GM20000 (cell line): ENCODE measurements at regions not wholly inside any gene's neighbourhood (a gene's known extent, or its start where the extent isn't known, plus 50 kb on each side); places are given as distances from the start of the nearest gene placed in this dataset.

Experiments used
- DNase-seq: peaks from one replicate; pipeline ENCODE4 v3.0.0; 2012; ENCODE audit warnings: low spot score
- TF ChIP-seq, protein P1 (sequence below): IDR thresholded peaks from 2 replicates; pipeline ENCODE4 v1.5.1; 2012; ENCODE audit warnings: mild to moderate bottlenecking, control low read depth; ENCODE audit errors: extremely low read depth, missing control alignments

DNA sequence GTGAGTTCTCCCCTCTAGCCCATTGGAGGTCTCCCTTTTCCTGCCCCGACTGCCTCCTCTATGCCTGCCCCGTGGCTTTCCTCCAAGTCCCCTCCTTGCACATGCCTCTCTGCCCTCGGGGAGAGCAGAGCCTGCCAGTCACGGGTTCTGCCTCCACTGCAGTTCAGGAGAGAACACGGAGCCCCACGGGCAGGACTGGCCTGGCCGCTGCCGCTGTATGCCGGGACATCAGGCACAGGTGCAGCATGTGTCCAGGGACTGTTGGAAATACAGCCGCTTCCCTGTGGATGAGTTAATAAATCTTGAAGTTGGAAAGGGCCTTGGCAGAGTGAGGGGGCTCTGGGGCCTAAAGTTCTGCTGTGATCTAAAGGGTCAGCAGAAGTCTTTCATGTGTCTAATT lies 676.6 kb downstream of the MATN1 start:
- no peak for DNase-seq
- TF ChIP-seq, protein P1, sequence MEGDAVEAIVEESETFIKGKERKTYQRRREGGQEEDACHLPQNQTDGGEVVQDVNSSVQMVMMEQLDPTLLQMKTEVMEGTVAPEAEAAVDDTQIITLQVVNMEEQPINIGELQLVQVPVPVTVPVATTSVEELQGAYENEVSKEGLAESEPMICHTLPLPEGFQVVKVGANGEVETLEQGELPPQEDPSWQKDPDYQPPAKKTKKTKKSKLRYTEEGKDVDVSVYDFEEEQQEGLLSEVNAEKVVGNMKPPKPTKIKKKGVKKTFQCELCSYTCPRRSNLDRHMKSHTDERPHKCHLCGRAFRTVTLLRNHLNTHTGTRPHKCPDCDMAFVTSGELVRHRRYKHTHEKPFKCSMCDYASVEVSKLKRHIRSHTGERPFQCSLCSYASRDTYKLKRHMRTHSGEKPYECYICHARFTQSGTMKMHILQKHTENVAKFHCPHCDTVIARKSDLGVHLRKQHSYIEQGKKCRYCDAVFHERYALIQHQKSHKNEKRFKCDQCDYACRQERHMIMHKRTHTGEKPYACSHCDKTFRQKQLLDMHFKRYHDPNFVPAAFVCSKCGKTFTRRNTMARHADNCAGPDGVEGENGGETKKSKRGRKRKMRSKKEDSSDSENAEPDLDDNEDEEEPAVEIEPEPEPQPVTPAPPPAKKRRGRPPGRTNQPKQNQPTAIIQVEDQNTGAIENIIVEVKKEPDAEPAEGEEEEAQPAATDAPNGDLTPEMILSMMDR: no peak

DNA sequence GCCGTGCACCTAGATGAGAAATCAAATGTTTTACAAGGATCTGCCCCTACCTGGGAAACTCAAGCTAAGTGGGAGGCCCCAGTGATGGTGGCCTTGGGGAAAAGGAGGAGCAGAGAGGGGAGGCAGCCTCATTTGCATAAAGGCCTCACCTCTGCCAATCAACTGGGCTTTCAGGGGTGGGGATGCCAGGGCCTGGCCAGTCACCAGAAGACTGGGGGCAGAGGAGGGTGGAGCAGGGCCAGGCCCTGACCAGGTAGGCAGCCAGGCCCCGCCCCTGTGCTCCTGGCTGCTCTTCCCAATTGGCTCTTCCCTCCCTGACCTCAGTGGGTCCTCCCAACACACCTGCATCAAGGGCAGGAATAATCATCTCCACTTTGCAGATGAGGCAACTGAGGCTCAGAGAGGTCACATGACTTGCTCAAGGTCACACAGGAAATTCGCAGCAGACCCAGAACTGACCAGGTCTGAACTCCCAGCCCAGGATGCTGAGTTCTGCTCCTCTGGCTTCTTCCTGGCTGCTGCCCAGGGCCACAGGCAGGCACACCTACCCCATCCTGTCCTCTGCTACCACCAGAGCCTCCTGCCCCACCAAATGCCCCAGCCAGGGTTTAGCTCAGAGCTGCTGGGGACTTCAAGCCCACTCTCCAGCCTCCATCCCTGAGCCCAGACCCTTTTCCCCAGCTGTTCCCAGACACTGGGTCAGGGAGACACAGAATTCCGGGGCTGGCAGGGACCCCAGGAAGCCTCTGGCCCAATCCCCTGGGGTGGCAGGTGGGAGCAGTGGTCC lies 677.9 kb downstream of the MATN1 start:
- no peak for DNase-seq
- TF ChIP-seq, protein P1: no peak

DNA sequence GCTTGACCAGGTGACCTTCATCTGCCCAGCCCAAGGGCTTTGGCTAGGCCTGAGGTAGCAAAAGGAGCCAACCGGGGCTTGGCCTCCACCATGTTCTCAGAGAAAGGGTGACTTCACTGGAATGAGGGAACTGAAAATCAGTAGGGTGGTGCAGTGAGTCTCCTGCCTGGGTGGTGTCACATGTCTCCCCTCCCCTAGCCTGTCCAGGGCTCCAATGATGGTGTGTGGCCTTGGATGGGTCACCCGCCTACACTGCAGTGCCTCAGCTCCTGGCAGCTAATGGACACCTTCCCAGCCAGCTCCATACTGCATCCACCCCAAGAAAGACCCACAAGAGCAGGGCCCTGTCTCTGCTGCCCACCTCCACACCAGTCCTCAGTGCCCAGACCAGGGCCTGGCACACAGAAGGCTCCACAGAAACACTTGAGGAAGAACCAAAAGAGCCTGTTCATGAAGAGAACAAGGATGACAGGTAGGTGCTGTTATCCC lies 678.7 kb downstream of the MATN1 start:
- DNase-seq: no peak
- TF ChIP-seq, protein P1: no peak

DNA sequence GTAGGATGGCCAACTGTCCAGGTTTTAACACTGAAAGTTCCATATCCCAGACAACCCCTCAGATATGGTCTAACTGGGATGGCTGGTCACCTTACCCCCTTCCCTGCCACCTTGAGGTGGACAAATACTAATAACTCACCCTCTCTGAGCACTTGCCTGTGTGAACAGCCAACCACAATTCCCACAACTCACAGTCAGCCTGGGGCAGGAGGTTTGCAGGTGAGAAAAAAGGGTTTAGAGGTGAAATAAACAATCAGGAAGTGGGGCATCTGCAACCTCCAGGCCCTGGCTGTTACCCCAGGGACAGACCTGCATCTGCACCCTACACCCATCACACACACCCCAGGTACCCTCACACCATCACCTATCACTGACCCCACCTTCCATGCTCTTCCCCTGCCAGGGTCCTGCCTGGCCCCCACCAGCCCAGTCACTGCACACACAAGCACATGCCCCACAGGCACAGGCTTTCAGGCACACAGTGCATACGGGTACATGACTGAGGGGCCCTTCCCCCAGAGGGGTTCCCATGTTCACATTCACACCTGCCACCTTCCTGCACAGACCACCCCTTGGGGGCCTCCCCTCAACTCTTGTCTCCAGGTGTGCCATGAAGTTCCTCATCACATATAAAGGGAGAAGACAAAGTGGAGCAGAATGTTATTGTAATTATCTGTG lies 679.5 kb downstream of the MATN1 start:
- no peak for DNase-seq
- TF ChIP-seq, protein P1: no peak

DNA sequence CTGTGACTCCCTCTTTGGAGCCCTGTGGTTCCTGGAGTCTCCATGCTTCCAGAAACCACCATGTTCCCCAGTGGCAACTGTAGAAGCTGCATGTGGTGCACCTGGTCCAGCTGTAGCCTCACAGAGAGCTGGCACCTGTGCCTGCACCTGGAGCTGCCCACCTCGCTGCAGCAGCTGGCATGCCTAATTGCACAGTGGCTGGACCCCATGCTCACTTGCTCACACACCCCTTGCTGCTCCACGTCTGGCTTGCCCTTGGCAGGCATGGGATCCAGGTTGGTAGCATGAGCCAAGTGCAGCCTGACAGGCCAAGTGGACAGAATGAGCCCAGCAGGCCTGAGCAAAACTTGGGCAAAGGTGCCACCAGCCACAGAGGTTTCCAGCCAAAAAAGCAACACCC lies 680.1 kb downstream of the MATN1 start:
- DNase-seq: no peak

DNA sequence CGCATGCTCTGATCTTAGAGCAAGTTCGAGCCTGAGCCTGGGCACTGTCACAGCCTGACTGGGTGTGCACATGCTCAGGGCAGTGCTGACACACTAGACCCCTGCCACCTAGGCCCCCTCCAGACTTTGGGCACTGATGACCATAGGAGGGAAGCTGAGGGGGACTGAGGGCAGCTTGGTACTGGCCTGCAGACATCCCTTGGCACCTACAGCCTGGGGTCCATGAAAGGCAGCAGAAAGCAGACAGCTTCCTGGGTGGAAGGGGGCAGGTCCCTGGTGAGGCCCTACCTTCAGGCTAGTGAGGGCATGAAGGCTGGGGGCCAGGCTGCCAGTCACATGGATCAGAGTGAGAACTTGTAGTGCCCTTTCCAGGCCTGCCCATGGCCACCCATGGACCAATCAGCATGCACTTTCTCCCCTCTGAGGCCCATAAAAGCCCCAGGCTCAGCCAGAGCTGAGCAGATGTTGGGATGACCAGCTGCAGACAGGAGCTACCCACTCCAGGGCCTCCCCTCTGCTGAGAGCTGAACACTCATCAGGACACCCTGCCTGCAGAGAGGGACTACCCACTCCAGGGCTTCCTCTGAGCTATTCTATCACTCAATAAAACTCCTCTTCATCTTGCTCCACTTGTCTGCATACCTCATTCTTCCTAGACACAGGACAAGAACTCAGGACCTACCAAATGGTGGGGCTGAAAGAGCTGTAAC lies 680.8 kb downstream of the MATN1 start:
- TF ChIP-seq, protein P1: no peak
- no peak for DNase-seq

More for the DNA sequence above, 680.1 kb downstream of the MATN1 start:
- TF ChIP-seq, protein P1: no peak
